GM12878 (cell line): ENCODE measurements at regions not wholly inside any gene's neighbourhood (a gene's known extent, or its start where the extent isn't known, plus 50 kb on each side); places are given as distances from the start of the nearest gene placed in this dataset.

Source experiments
- ATAC-seq: fragments of 200-7000 bp; cut with Tn5 transposase; 3 replicates; pipeline ENCODE4 v1.9.1; 2020; ENCODE audit warnings: mild to moderate bottlenecking, moderate library complexity
- BruUV-seq: library from RNA; stranded (reverse); fragments of 400-500 nt; replicated peaks from 2 replicates; lab custom pipeline; 2021; lab: Mats Ljungman, UMichigan
- CTCF ChIA-PET: fragments of 300-600 bp; sonication (Branson Sonifier 250); formaldehyde crosslinking; extraction: SDS; loops from one replicate; lab custom pipeline; 2021; ENCODE audit warnings: inconsistent platforms; lab: Yijun Ruan, JAX
- POLR2A ChIA-PET: fragments of 350-600 bp; formaldehyde crosslinking; extraction: SDS; loops from one replicate; lab custom pipeline; 2021; ENCODE audit warnings: inconsistent platforms; lab: Charles Lee
- RAD21 ChIA-PET: fragments of 300-600 bp; sonication (Branson Sonifier 250); formaldehyde crosslinking; loops from one replicate; lab custom pipeline; 2023; ENCODE audit warnings: antibody characterized with exemption; ENCODE audit not compliant: unreplicated experiment; lab: Charles Lee
- SMC1A ChIA-PET: fragments of 300-600 bp; sonication (Branson Sonifier 250); formaldehyde crosslinking; loops from one replicate; lab custom pipeline; 2023; ENCODE audit not compliant: unreplicated experiment, uncharacterized antibody; lab: Charles Lee
- DNase-seq: peaks from one replicate; pipeline ENCODE4 v3.0.0-alpha.2; 2011; ENCODE audit warnings: low read depth, low spot score
- FAIRE-seq: peaks from 3 replicates; lab custom pipeline; 2011; peaks lifted over from hg19 to GRCh38; lab: Jason Lieb, UNC
- H2AFZ ChIP-seq: 2 replicates; pipeline ENCODE4 v1.6.0; 2011; ENCODE audit warnings: low read depth, low read length, control low read depth; ENCODE audit not compliant: control insufficient read depth
- H3K27ac ChIP-seq: 2 replicates; pipeline ENCODE4 v1.5.1; 2011; ENCODE audit warnings: control low read depth; ENCODE audit not compliant: control insufficient read depth, insufficient read depth
- H3K27me3 ChIP-seq, 2 experiments: replicated peaks in 1 of 2; 2 replicates each; pipeline versions ENCODE4 v1.6.0 to v1.6.1; 2011; ENCODE audit warnings: low read length in 1 of 2; ENCODE audit not compliant: control insufficient read depth in 2 of 2, insufficient read depth in 2 of 2
- H3K36me3 ChIP-seq, 2 experiments: 2 replicates each; pipeline ENCODE4 v1.5.1; 2011; ENCODE audit warnings: low read length in 1 of 2; ENCODE audit not compliant: control insufficient read depth in 2 of 2, insufficient read depth in 2 of 2
- H3K4me1 ChIP-seq: 2 replicates; pipeline ENCODE4 v1.6.1; 2011; ENCODE audit warnings: mild to moderate bottlenecking, low read length, moderate library complexity, mixed read lengths; ENCODE audit not compliant: control insufficient read depth, insufficient read depth
- H3K4me2 ChIP-seq: 2 replicates; pipeline ENCODE4 v1.6.0; 2011; ENCODE audit warnings: control low read depth; ENCODE audit not compliant: control insufficient read depth, insufficient read depth
- H3K4me3 ChIP-seq: fragments of 200-600 bp; sonication (generic); 2 replicates; pipeline ENCODE4 v1.5.1; 2016
- H3K79me2 ChIP-seq: 2 replicates; pipeline ENCODE4 v1.6.0; 2011; ENCODE audit warnings: low read length; ENCODE audit not compliant: control insufficient read depth, insufficient read depth
- H3K9ac ChIP-seq: 2 replicates; pipeline ENCODE4 v1.8.0; 2011; ENCODE audit warnings: low read length, control low read depth, mixed read lengths; ENCODE audit not compliant: control insufficient read depth, insufficient read depth
- H3K9me3 ChIP-seq: replicated peaks from 3 replicates; pipeline ENCODE4 v1.5.1; 2011; ENCODE audit warnings: mild to moderate bottlenecking, low read length; ENCODE audit not compliant: control insufficient read depth, insufficient read depth
- H4K20me1 ChIP-seq: 2 replicates; pipeline ENCODE4 v1.6.0; 2011; ENCODE audit not compliant: control insufficient read depth, insufficient read depth
- CHD2 ChIP-seq: IDR thresholded peaks from 2 replicates; pipeline ENCODE4 v1.6.1; 2011; ENCODE audit warnings: low read depth, low read length, improper control_type of control experiment, borderline replicate concordance
- CHD4 ChIP-seq: fragments of 200-600 bp; sonication (generic); IDR thresholded peaks from 2 replicates; pipeline ENCODE4 v1.6.1; 2016; ENCODE audit warnings: mild to moderate bottlenecking
- CREM ChIP-seq: IDR thresholded peaks from 2 replicates; pipeline ENCODE4 v1.6.1; 2014; ENCODE audit warnings: antibody characterized with exemption, low read depth
- EP300 ChIP-seq, 2 experiments: fragments of 150-350 bp in 1 of 2; IDR thresholded peaks; 2 replicates each; pipeline ENCODE4 v1.6.1; 2011 to 2012; ENCODE audit warnings: low read depth in 2 of 2, low read length in 2 of 2, borderline replicate concordance in 1 of 2, improper control_type of control experiment in 1 of 2, inconsistent platforms in 1 of 2; ENCODE audit not compliant: control insufficient read depth in 1 of 2
- FOXK2 ChIP-seq: fragments of 450-650 bp; IDR thresholded peaks from 2 replicates; pipeline ENCODE4 v1.6.1; 2017; ENCODE audit warnings: mild to moderate bottlenecking, moderate library complexity
- FOXM1 ChIP-seq: IDR thresholded peaks from 2 replicates; pipeline ENCODE4 v1.6.1; 2012; ENCODE audit warnings: low read depth, mild to moderate bottlenecking, inconsistent platforms, low read length, moderate library complexity
- MEF2B ChIP-seq: fragments of 450-650 bp; IDR thresholded peaks from 2 replicates; pipeline ENCODE4 v1.6.1; 2018; ENCODE audit warnings: mild to moderate bottlenecking, moderate library complexity; ENCODE audit not compliant: partially characterized antibody, poor library complexity, severe bottlenecking
- RAD51 ChIP-seq: fragments of 450-650 bp; IDR thresholded peaks from 2 replicates; pipeline ENCODE4 v1.6.1; 2016; ENCODE audit warnings: moderate library complexity, mild to moderate bottlenecking, inconsistent platforms
- SKIL ChIP-seq: fragments of 450-650 bp; IDR thresholded peaks from 2 replicates; pipeline ENCODE4 v1.6.1; 2017; ENCODE audit warnings: mild to moderate bottlenecking, low read depth, inconsistent platforms; ENCODE audit not compliant: poor library complexity, severe bottlenecking
- SMAD1 ChIP-seq: fragments of 450-650 bp; IDR thresholded peaks from 2 replicates; pipeline ENCODE4 v1.6.1; 2018; ENCODE audit warnings: mild to moderate bottlenecking, low read depth; ENCODE audit not compliant: partially characterized antibody
- SMARCA5 ChIP-seq: fragments of 450-650 bp; IDR thresholded peaks from 2 replicates; pipeline ENCODE4 v1.6.1; 2017; ENCODE audit warnings: mild to moderate bottlenecking
- SMC3 ChIP-seq: IDR thresholded peaks from 2 replicates; pipeline ENCODE4 v1.6.1; 2011; ENCODE audit warnings: low read length, improper control_type of control experiment, borderline replicate concordance
- SP1 ChIP-seq: IDR thresholded peaks from one replicate; pipeline ENCODE4 v1.6.1; 2011; ENCODE audit warnings: low read depth, low read length
- USF2 ChIP-seq: IDR thresholded peaks from 2 replicates; pipeline ENCODE4 v1.6.1; 2011; ENCODE audit warnings: low read depth, low read length, improper control_type of control experiment, borderline replicate concordance
- ZNF24 ChIP-seq: fragments of 450-650 bp; IDR thresholded peaks from 2 replicates; pipeline ENCODE4 v1.6.1; 2017; ENCODE audit warnings: antibody characterized with exemption, mild to moderate bottlenecking
- ZNF687 ChIP-seq: fragments of 450-650 bp; IDR thresholded peaks from 2 replicates; pipeline ENCODE4 v1.6.1; 2017; ENCODE audit warnings: mild to moderate bottlenecking, moderate library complexity
- ZZZ3 ChIP-seq: IDR thresholded peaks from 2 replicates; pipeline ENCODE4 v1.6.1; 2011; ENCODE audit warnings: low read depth; ENCODE audit not compliant: control insufficient read depth, insufficient read length
- WGBS: methylation state at CpG from one replicate; pipeline ENCODE4 v1.1.6; 2016; ENCODE audit warnings: low lambda C conversion rate; ENCODE audit not compliant: insufficient replicate concordance, insufficient coverage; ENCODE audit errors: missing lambda C conversion rate; 5-methylcytosine and 5-hydroxymethylcytosine counted together
- in situ Hi-C: fragments of 300-500 bp; cut with MboI; formaldehyde crosslinking; loops from 9 replicates; pipeline ENCODE4 v1.14.3; 2018; ENCODE audit warnings: mixed read lengths
- intact Hi-C: fragments of 100-400 bp; cut with micrococcal nuclease; formaldehyde crosslinking; loops from one replicate; pipeline ENCODE4 v1.14.2; 2022; ENCODE audit not compliant: unreplicated experiment

- H3K4me1 ChIP-seq: no peaks in the 10 kb centered on the region
- CTCF ChIA-PET: no interaction called here
- intact Hi-C loops (no loop called here), in situ Hi-C loops (no loop called here)
- no peak overlapping the region for H2AFZ ChIP-seq
- POLR2A ChIA-PET: no interaction called here
- H4K20me1 ChIP-seq: no peaks in the 10 kb centered on the region
- no peaks in the 10 kb centered on the region for H3K79me2 ChIP-seq
- RAD21 ChIA-PET: no interaction called here
- FAIRE-seq (no peak), ATAC-seq (no peak), DNase-seq (no peak)
- H3K27me3 ChIP-seq: no peaks in the 10 kb centered on the region; a peak in 1 of 4 replicates
- no peaks in the 10 kb centered on the region for H3K36me3 ChIP-seq
- WGBS: 75% methylated on average over 1 of the region's 2 CpGs
- no peak overlapping the region for H3K4me2 ChIP-seq
- SMC1A ChIA-PET: no interaction called here
- H3K9me3 ChIP-seq: no peaks in the 10 kb centered on the region; the same call in 1 of the 3 replicates
- BruUV-seq: no TSS peak
- no peak overlapping the region for H3K9ac ChIP-seq
- no peak overlapping the region for H3K4me3 ChIP-seq
- H3K27ac ChIP-seq: no peak overlapping the region
- TF ChIP-seq SMARCA5: no peak
- no peak for TF ChIP-seq SP1
- no peak for TF ChIP-seq ZNF24
- TF ChIP-seq ZZZ3: no peak
- TF ChIP-seq CHD4: no peak
- TF ChIP-seq SKIL: no peak
- no peak for TF ChIP-seq FOXK2
- TF ChIP-seq SMAD1: no peak
- TF ChIP-seq ZNF687: no peak
- no peak for TF ChIP-seq FOXM1
- TF ChIP-seq CREM: no peak
- no peak for TF ChIP-seq MEF2B
- no peak for TF ChIP-seq USF2
- TF ChIP-seq CHD2: no peak
- no peak for TF ChIP-seq EP300 (IDR thresholded peaks at IDR 0.05; ENCODE audit: borderline replicate concordance in 1 of 2, control insufficient read depth in 1 of 2, low read depth in 2 of 2, low read length in 2 of 2)
- no peak for TF ChIP-seq RAD51
- no peak for TF ChIP-seq SMC3
Observed at GRCh38 chr3:177626045-177626444, 428.8 kb upstream of the TBL1XR1 start.
